ENCODE measurements at regions not wholly inside any gene's neighbourhood (a gene's known extent, or its start where the extent isn't known, plus 50 kb on each side); places are given as distances from the start of the nearest gene placed in this dataset.

DNA sequence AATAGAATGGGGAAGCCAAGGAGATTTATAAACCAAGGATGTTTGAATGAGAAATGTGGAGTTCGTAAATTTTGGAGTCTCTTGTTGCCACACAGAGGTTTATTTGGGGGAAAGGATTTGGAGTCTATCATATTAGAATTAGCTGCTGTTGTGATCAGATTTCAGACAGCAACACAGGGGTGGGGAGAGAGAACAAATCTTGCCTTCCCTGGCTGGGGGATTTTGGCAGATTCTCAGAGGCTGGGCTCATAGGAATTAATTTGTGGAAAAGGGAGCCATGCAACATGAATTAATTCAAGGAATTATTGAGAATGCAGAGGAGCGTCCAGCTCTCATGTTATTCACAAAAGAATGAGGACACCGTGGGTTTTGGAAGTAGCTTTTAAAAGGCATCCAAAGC, 73.9 kb upstream of the PRMT8 start:
- H3K27ac ChIP-seq (ENCODE audit: poor library complexity, severe bottlenecking): no peak overlapping the region
- TF ChIP-seq CTCF (IDR thresholded peaks at IDR 0.05; ENCODE audit: poor library complexity, severe bottlenecking): no peak
- no peak overlapping the region for H3K4me3 ChIP-seq (ENCODE audit: severe bottlenecking)
- H3K27me3 ChIP-seq (ENCODE audit: insufficient read depth, poor library complexity, severe bottlenecking): no peaks in the 10 kb centered on the region
- H3K4me1 ChIP-seq (ENCODE audit: insufficient read depth, poor library complexity, severe bottlenecking): no peaks in the 10 kb centered on the region
- ATAC-seq (ENCODE audit: low read depth) (no peak), DNase-seq (ENCODE audit: low spot score) (no peak)
- no peaks in the 10 kb centered on the region for H3K36me3 ChIP-seq (ENCODE audit: low read depth)
- no peaks in the 10 kb centered on the region for H3K9me3 ChIP-seq (ENCODE audit: severe bottlenecking)

- H3K4me3 ChIP-seq (ENCODE audit: severe bottlenecking): no peak overlapping the region
- TF ChIP-seq CTCF (IDR thresholded peaks at IDR 0.05; ENCODE audit: poor library complexity, severe bottlenecking): no peak
- H3K36me3 ChIP-seq (ENCODE audit: low read depth): no peaks in the 10 kb centered on the region
- no peak for ATAC-seq (ENCODE audit: low read depth)
- H3K9me3 ChIP-seq (ENCODE audit: severe bottlenecking): no peaks in the 10 kb centered on the region
- H3K4me1 ChIP-seq (ENCODE audit: insufficient read depth, poor library complexity, severe bottlenecking): no peaks in the 10 kb centered on the region
- H3K27ac ChIP-seq (ENCODE audit: poor library complexity, severe bottlenecking): no peak overlapping the region
- H3K27me3 ChIP-seq (ENCODE audit: insufficient read depth, poor library complexity, severe bottlenecking): no peaks in the 10 kb centered on the region
- no peak for DNase-seq (ENCODE audit: low spot score)
Measured at GRCh38 chr12:3417937-3418462, 73.0 kb upstream of the PRMT8 start.

- Histone ChIP-seq H3K4me3 (ENCODE audit: severe bottlenecking) (no peak overlapping the region), H3K27ac (ENCODE audit: poor library complexity, severe bottlenecking) (no peak overlapping the region), H3K9me3 (ENCODE audit: severe bottlenecking) (no peaks in the 10 kb centered on the region), H3K36me3 (ENCODE audit: low read depth) (no peaks in the 10 kb centered on the region), H3K4me1 (ENCODE audit: insufficient read depth, poor library complexity, severe bottlenecking) (no peaks in the 10 kb centered on the region), H3K27me3 (ENCODE audit: insufficient read depth, poor library complexity, severe bottlenecking) (no peaks in the 10 kb centered on the region)
- ATAC-seq (ENCODE audit: low read depth) (no peak), DNase-seq (ENCODE audit: low spot score) (no peak)
- TF ChIP-seq CTCF (IDR thresholded peaks at IDR 0.05; ENCODE audit: poor library complexity, severe bottlenecking): no peak
Measured at GRCh38 chr12:3418609-3419390, 72.2 kb upstream of the PRMT8 start.

- Histone ChIP-seq H3K27ac (ENCODE audit: poor library complexity, severe bottlenecking) (no peak overlapping the region), H3K36me3 (ENCODE audit: low read depth) (no peaks in the 10 kb centered on the region), H3K4me3 (ENCODE audit: severe bottlenecking) (no peak overlapping the region), H3K9me3 (ENCODE audit: severe bottlenecking) (no peaks in the 10 kb centered on the region), H3K4me1 (ENCODE audit: insufficient read depth, poor library complexity, severe bottlenecking) (no peaks in the 10 kb centered on the region), H3K27me3 (ENCODE audit: insufficient read depth, poor library complexity, severe bottlenecking) (no peaks in the 10 kb centered on the region)
- ATAC-seq (ENCODE audit: low read depth) (no peak), DNase-seq (ENCODE audit: low spot score) (no peak)
- no peak for TF ChIP-seq CTCF (IDR thresholded peaks at IDR 0.05; ENCODE audit: poor library complexity, severe bottlenecking)
Measured at GRCh38 chr12:3419558-3419957, 71.4 kb upstream of the PRMT8 start.

GRCh38 chr12:3420693-3421092, 70.3 kb upstream of the PRMT8 start:
- Histone ChIP-seq H3K27ac (ENCODE audit: poor library complexity, severe bottlenecking) (no peak overlapping the region), H3K4me3 (ENCODE audit: severe bottlenecking) (no peak overlapping the region), H3K36me3 (ENCODE audit: low read depth) (no peaks in the 10 kb centered on the region), H3K9me3 (ENCODE audit: severe bottlenecking) (no peaks in the 10 kb centered on the region), H3K27me3 (ENCODE audit: insufficient read depth, poor library complexity, severe bottlenecking) (no peaks in the 10 kb centered on the region), H3K4me1 (ENCODE audit: insufficient read depth, poor library complexity, severe bottlenecking) (no peaks in the 10 kb centered on the region)
- TF ChIP-seq CTCF (IDR thresholded peaks at IDR 0.05; ENCODE audit: poor library complexity, severe bottlenecking): no peak
- ATAC-seq (ENCODE audit: low read depth): no peak
- peak; percentile 40 for DNase-seq (ENCODE audit: low spot score)

All from RWPE2 (cell line).